CD4-positive, alpha-beta T cell (primary cell): ENCODE measurements at regions not wholly inside any gene's neighbourhood (a gene's known extent, or its start where the extent isn't known, plus 50 kb on each side); places are given as distances from the start of the nearest gene placed in this dataset.

Experiments used
- ATAC-seq: fragments of 200-7000 bp; cut with Tn5 transposase; one replicate; pipeline ENCODE4 v1.10.0; 2022; ENCODE audit warnings: mild to moderate bottlenecking; ENCODE audit not compliant: poor library complexity
- CTCF ChIA-PET: fragments of 350-600 bp; sonication (Branson Sonifier 250); formaldehyde crosslinking; loops from one replicate; lab custom pipeline; 2021; ENCODE audit warnings: antibody characterized with exemption, inconsistent platforms; lab: Charles Lee
- POLR2A ChIA-PET: fragments of 350-600 bp; sonication (Branson Sonifier 250); formaldehyde crosslinking; loops from one replicate; lab custom pipeline; 2021; ENCODE audit warnings: antibody characterized with exemption, inconsistent platforms; lab: Charles Lee
- DNase-seq, 14 experiments: peaks; one replicate each; pipeline ENCODE4 v3.0.0-alpha.2; 2013 to 2020; ENCODE audit warnings: mixed read lengths in 2 of 14
- H3K27ac ChIP-seq, 2 donors: one replicate each; pipeline versions ENCODE4 v1.5.1 to v1.7.0; 2013; ENCODE audit warnings: low read length in 2 of 2, low read depth in 1 of 2, mild to moderate bottlenecking in 1 of 2
- H3K27me3 ChIP-seq, 2 experiments: 1 replicate in 1 of 2; 2 replicates in 1 of 2; pipeline versions ENCODE4 v1.6.1 to v1.7.0; 2013; ENCODE audit warnings: low read length in 2 of 2, control low read depth in 1 of 2, mild to moderate bottlenecking in 1 of 2, moderate library complexity in 1 of 2; ENCODE audit not compliant: insufficient read depth in 2 of 2, control insufficient read depth in 1 of 2
- H3K36me3 ChIP-seq: one replicate; pipeline ENCODE4 v1.6.1; 2013; ENCODE audit warnings: low read length, control low read depth; ENCODE audit not compliant: insufficient read depth
- H3K4me1 ChIP-seq: one replicate; pipeline ENCODE4 v1.6.1; 2013; ENCODE audit warnings: low read length, control low read depth; ENCODE audit not compliant: insufficient read depth
- H3K4me3 ChIP-seq: one replicate; pipeline ENCODE4 v1.5.1; 2013; ENCODE audit warnings: mild to moderate bottlenecking, low read length, moderate library complexity
- H3K9me3 ChIP-seq, 2 experiments: 1 replicate in 1 of 2; 2 replicates in 1 of 2; pipeline versions ENCODE4 v1.6.1 to v1.7.0; 2013; ENCODE audit warnings: low read length in 2 of 2, mild to moderate bottlenecking in 2 of 2, control low read depth in 1 of 2, moderate library complexity in 1 of 2; ENCODE audit not compliant: control insufficient read depth in 1 of 2, insufficient read depth in 1 of 2
- H3K27ac Mint-ChIP-seq: one replicate; pipeline ENCODE4 v1.8.0; 2020; ENCODE audit warnings: mixed read lengths
- H3K27me3 Mint-ChIP-seq: one replicate; pipeline ENCODE4 v1.8.0; 2021; ENCODE audit warnings: mixed read lengths
- H3K36me3 Mint-ChIP-seq: one replicate; pipeline ENCODE4 v1.8.0; 2021; ENCODE audit warnings: low read depth, mixed read lengths
- H3K4me1 Mint-ChIP-seq: one replicate; pipeline ENCODE4 v1.8.0; 2021; ENCODE audit warnings: low read depth, mixed read lengths
- H3K4me3 Mint-ChIP-seq: one replicate; pipeline ENCODE4 v1.8.0; 2020; ENCODE audit warnings: mild to moderate bottlenecking, mixed read lengths
- H3K9me3 Mint-ChIP-seq: one replicate; pipeline ENCODE4 v1.8.0; 2020; ENCODE audit warnings: mixed read lengths
- CTCF ChIP-seq: fragments of 200-600 bp; IDR thresholded peaks from one replicate; pipeline ENCODE4 v1.8.0; 2022; ENCODE audit warnings: antibody characterized with exemption, mild to moderate bottlenecking
- intact Hi-C, 2 experiments: fragments of 100-400 bp; cut with DNase I in 1 of 2; cut with micrococcal nuclease in 1 of 2; formaldehyde crosslinking; loops; one replicate each; pipeline versions ENCODE4 v1.15.1 to v1.9.0; 2023 to 2025; cut with DNase I, micrococcal nuclease

GRCh38 chr6:27053738-27054137 is 193.8 kb upstream of the PRSS16 start:
- Histone ChIP-seq H3K27me3 (peaks cover 3 to 20% of the 10 kb centered on the region in 2 experiments), H3K4me3 (no peak overlapping the region), H3K27ac (no peak overlapping the region), H3K9me3 (peaks cover 0 to 4% of the 10 kb centered on the region in 2 experiments), H3K36me3 (no peaks in the 10 kb centered on the region), H3K4me1 (no peaks in the 10 kb centered on the region)
- TF ChIP-seq CTCF = no peak
- peaks cover 24% of the 10 kb centered on the region for H3K27me3 Mint-ChIP-seq
- H3K4me3 Mint-ChIP-seq = no peak overlapping the region
- ATAC-seq (no peak), DNase-seq (no peak)
- intact Hi-C loops = no loop called here
- ChIA-PET CTCF (no interaction called here), POLR2A (no interaction called here)
- H3K9me3 Mint-ChIP-seq = no peaks in the 10 kb centered on the region
- no peak overlapping the region for H3K27ac Mint-ChIP-seq
- H3K4me1 Mint-ChIP-seq = no peaks in the 10 kb centered on the region
- no peaks in the 10 kb centered on the region for H3K36me3 Mint-ChIP-seq

- no peaks in the 10 kb centered on the region for H3K4me1 ChIP-seq
- H3K27ac ChIP-seq = no peak overlapping the region
- peaks cover 0 to 20% of the 10 kb centered on the region in 2 experiments for H3K27me3 ChIP-seq
- no peaks in the 10 kb centered on the region for H3K9me3 Mint-ChIP-seq
- H3K27ac Mint-ChIP-seq = no peak overlapping the region
- peaks cover 41% of the 10 kb centered on the region for H3K27me3 Mint-ChIP-seq
- ATAC-seq (no peak), DNase-seq (no peak)
- H3K4me3 ChIP-seq = no peak overlapping the region
- CTCF ChIA-PET = no interaction called here
- H3K4me3 Mint-ChIP-seq = no peak overlapping the region
- POLR2A ChIA-PET = no interaction called here
- TF ChIP-seq CTCF = no peak
- H3K36me3 ChIP-seq = no peaks in the 10 kb centered on the region
- H3K36me3 Mint-ChIP-seq = no peaks in the 10 kb centered on the region
- no peaks in the 10 kb centered on the region for H3K9me3 ChIP-seq
- intact Hi-C loops = no loop called here
- H3K4me1 Mint-ChIP-seq = no peaks in the 10 kb centered on the region
These were observed 190.9 kb upstream of the PRSS16 start for GRCh38 chr6:27056615-27057014.

- peaks cover 54% of the 10 kb centered on the region for H3K27me3 Mint-ChIP-seq
- peaks cover 0 to 16% of the 10 kb centered on the region in 2 experiments for H3K27me3 ChIP-seq
- CTCF ChIA-PET = no interaction called here
- no peaks in the 10 kb centered on the region for H3K36me3 Mint-ChIP-seq
- H3K27ac ChIP-seq = no peak overlapping the region
- ATAC-seq = no peak
- H3K4me1 ChIP-seq = no peaks in the 10 kb centered on the region
- no peak for DNase-seq
- no peak for TF ChIP-seq CTCF
- no peaks in the 10 kb centered on the region for H3K36me3 ChIP-seq
- no peaks in the 10 kb centered on the region for H3K9me3 Mint-ChIP-seq
- intact Hi-C loops = no loop called here
- H3K4me3 Mint-ChIP-seq = no peak overlapping the region
- no peaks in the 10 kb centered on the region for H3K9me3 ChIP-seq
- POLR2A ChIA-PET = no interaction called here
- no peak overlapping the region for H3K4me3 ChIP-seq
- no peaks in the 10 kb centered on the region for H3K4me1 Mint-ChIP-seq
- no peak overlapping the region for H3K27ac Mint-ChIP-seq
These were observed 187.7 kb upstream of the PRSS16 start for GRCh38 chr6:27059621-27060425.
